Glomerular visceral epithelial cell (primary cell): ENCODE measurements at regions not wholly inside any gene's neighbourhood (a gene's known extent, or its start where the extent isn't known, plus 50 kb on each side); places are given as distances from the start of the nearest gene placed in this dataset.
"Not testable (repeated sequence)": the region's sequence is repeated elsewhere in the genome, so short reads cannot be mapped to it uniquely, and the experiment has no call there.

Source experiments
- DNase-seq: peaks from one replicate; pipeline ENCODE4 v3.0.0-alpha.2; 2016; ENCODE audit errors: extremely low spot score

GRCh38 chr22:23437779-23438178, 142.3 kb downstream of the IGLL1 start:
- DNase-seq = no peak

DNA sequence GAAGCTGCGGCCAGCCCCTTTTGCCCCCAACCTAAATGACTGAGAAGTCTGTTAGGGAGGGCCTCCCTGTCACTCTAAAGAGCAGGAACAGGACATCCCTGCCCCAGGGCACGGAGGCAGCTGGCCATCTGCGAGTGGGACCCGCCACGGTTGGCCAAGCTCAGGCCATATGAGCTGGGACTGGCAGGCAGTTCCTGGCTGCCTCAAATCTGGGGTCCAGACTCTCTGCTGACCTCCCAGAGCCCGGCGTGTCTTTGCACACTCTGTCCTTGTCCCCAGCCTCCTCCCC, 143.0 kb downstream of the IGLL1 start:
- not testable (repeated sequence) for DNase-seq

- DNase-seq = not testable (repeated sequence)
Observed at GRCh38 chr22:23436354-23437106, 143.6 kb downstream of the IGLL1 start.

- DNase-seq = not testable (repeated sequence)
Observed at GRCh38 chr22:23435186-23435585, 144.9 kb downstream of the IGLL1 start.

DNA sequence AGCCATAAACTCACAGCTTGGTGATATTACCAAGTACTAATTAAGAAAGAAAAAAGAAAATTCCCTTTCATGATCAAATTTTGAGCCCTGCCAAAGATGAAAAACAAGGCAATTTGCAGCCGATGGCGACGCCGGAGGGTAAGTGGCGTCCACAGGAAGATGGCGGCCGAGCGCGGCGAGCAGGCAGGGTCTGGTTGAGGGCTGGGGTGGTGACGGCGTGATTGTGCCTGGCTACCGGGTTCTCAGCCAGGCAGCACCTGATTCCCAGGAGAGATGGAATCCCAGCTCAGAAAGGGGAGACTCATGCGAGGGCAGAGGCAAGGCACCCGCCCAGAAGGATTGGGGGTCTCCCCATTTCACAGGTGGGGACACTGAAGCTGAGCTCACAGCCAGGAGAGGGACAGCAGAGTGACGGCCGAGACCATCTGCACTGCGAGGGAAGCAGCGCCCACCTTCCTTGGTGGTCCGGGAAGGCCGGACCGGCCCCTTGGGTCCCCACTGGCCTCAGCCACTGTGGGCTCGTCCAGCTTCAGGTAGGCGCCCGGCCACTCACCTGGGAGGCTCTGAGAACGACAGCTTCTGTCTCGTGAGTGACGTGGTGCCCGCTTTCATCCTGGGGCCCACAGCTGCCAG, 145.8 kb downstream of the IGLL1 start:
- DNase-seq = not testable (repeated sequence)

GRCh38 chr22:23433127-23434005, 146.7 kb downstream of the IGLL1 start:
- DNase-seq = not testable (repeated sequence)

DNA sequence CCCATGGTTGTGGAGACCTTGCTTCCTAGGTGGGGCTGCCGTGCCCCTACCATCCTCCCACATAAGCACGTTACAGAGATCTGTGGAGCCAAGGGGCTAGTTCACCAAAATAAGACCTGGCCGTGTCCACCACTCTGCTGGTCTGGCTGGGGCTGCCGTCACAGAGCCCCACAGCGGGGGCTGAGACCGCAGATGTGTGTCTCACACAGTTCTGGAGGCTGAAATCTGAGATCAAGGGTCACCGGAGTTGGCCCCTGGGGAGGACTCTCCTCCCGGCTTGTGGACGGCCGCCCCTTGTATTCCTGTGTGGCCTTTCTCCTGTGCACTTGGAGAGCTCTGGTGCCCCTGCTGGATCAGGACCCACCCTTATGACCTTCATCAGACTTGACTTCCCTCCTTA, 147.4 kb downstream of the IGLL1 start:
- not testable (repeated sequence) for DNase-seq

- DNase-seq = no peak
Observed at GRCh38 chr22:23431337-23432072, 148.6 kb downstream of the IGLL1 start.

GRCh38 chr22:23424551-23425068, 155.5 kb downstream of the IGLL1 start:
- DNase-seq = not testable (repeated sequence)

GRCh38 chr22:23424031-23424430, 156.1 kb downstream of the IGLL1 start:
- no peak for DNase-seq

DNA sequence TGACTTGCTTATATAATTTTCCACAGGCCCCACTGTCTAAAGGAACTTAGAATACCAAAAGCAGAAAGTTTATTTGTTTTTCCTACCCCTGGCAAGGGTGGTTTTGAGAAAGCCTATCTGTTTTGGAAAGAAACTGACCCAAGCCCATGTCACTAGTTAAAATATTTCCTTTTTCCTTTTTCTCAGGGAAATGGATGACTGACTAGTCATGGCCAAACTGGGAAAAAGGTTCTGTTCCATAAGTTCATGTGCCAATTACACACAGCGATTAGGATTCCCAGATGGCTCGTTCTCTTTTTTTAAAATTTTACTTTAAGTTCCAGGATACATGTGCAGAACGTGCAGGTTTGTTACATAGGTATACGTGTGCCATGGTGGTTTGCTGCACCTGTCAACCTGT, 157.8 kb downstream of the IGLL1 start:
- DNase-seq = not testable (repeated sequence)

DNA sequence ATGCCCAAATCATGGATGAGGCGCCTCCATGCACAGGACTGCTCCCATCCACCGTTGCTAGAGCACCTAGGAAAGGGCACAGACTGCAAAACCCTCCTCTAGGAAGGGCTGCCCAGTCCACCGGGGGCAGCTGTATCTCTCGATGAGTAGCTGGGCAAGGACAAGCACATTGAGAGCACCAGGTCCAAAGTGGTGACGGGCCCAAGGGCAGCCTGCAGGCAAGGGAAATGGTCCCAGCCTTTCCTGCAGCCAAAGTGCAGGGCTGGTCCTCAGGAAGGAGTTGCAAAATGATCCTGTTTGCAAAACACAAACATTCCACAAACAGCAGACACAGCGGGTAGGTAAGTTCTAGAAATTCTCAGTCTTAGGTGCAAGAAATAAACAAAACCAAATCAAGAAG, 158.8 kb downstream of the IGLL1 start:
- not testable (repeated sequence) for DNase-seq

DNA sequence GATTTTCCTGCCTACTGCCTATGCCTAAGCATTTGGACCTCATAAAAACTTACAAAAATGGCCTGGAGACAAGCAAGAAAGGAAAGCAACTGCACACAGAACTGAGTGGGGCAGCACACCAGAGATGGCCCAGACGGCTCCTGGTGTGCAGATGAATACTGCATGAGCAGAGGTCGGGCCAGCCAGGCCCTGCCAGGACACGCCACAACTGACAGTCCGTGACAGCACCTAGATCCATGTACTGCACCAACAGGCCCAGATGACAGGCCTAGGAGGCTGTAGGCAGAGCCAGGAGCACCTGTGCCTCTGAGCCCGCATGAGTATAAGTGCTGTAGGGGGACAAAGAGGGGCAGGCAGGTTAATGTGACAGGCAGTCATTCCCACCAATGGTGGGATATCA, 160.2 kb downstream of the IGLL1 start:
- DNase-seq = no peak

DNA sequence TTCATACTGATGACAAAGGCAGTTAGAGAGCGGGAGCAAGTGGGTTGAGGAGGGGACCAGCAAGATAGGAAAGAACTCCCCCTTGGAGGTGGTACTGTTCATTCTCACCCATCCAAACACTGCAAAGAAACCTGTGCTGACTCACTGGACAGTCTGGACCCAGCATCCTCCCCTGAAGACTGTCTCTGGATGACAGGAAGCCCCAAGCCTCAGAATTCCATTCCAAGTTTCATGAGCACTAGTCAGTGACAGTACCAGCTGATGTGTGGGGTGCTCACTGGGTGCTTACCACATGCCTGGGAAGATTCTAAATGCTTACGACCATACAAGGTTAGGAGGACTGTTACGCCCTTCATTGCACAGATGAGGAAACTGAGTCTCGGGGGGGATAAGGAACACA, 160.9 kb downstream of the IGLL1 start:
- no peak for DNase-seq

GRCh38 chr22:23418159-23418788, 161.8 kb downstream of the IGLL1 start:
- DNase-seq = no peak

- DNase-seq = not testable (repeated sequence)
Observed at GRCh38 chr22:23417327-23417726, 162.8 kb downstream of the IGLL1 start.

DNA sequence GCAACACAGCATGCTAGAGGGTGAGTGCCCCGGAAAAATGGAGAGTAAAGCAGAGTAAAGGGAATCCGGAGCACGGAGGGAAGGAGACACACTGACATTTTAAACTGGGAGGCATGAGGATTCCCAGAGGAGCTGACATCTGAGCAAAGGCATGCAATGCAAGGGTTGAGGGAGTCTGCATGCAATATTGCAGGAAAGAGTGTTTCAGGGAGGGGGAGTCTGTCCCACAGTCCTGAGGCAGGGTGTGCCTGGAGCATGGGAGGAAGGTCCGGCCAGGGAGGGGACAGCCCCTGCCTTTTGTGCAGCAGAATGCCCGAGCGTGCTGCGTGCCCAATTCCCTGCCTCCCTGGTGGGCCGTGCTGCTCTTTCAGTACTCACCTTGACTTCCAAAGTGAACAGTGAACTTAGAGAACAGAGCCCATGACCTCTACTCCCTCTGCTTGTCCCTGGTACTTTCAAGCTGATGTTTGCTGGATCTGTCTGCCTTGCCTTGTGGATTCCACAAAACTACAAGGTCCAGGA, 163.9 kb downstream of the IGLL1 start:
- DNase-seq = not testable (repeated sequence)

- DNase-seq = no peak
Observed at GRCh38 chr22:23415490-23415851, 164.6 kb downstream of the IGLL1 start.

- DNase-seq = no peak
Observed at GRCh38 chr22:23414727-23415489, 165.2 kb downstream of the IGLL1 start.

- DNase-seq = no peak
Observed at GRCh38 chr22:23411739-23412138, 168.4 kb downstream of the IGLL1 start.
